NOMO-1 (cell line): ENCODE measurements at regions not wholly inside any gene's neighbourhood (a gene's known extent, or its start where the extent isn't known, plus 50 kb on each side); places are given as distances from the start of the nearest gene placed in this dataset.
A peak's percentile ranks its signal among the peaks of the same experiment; 100 is the strongest.

Experiments used
- DNase-seq, 2 experiments: peaks; one replicate each; lab custom pipeline; 2025; ENCODE audit not compliant: unreplicated experiment in 2 of 2; lab: John Stamatoyannopoulos, UW

GRCh38 chr18:8458546-8459215, 150.6 kb upstream of the RAB12 start:
- no peak for DNase-seq

- DNase-seq: no peak
Observed at GRCh38 chr18:8460748-8461147, 148.5 kb upstream of the RAB12 start.

- DNase-seq: no peak
Observed at GRCh38 chr18:8461544-8461943, 147.7 kb upstream of the RAB12 start.

DNA sequence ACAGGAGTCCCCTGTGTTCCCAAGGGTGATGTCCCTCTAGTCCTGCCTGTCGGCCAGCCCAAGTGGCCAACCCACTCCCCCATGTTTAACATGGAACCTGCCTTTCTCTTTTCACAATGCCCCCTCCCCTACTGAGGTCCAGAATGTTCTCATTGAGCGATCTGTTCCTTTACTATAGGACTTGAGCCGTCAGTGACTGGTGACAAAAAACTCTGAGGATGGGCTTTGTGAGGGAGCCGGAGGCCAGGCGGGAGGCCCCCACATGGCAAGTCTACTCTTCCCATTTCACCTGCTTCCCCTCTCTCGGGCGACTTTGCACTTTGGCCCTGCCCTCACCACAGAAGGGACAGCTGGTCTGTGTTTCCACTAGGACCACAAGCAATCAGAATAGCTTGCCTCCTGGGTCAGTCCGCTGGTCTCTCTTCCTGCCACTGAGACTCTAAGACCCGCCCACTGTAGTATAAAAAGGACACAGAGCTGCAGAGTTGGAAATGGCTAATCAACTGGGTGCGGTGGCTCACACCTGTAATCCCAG, 146.5 kb upstream of the RAB12 start:
- no peak for DNase-seq

- no peak for DNase-seq
Observed at GRCh38 chr18:8463791-8464190, 145.4 kb upstream of the RAB12 start.

GRCh38 chr18:8468191-8468590, 141.0 kb upstream of the RAB12 start:
- no peak for DNase-seq

DNA sequence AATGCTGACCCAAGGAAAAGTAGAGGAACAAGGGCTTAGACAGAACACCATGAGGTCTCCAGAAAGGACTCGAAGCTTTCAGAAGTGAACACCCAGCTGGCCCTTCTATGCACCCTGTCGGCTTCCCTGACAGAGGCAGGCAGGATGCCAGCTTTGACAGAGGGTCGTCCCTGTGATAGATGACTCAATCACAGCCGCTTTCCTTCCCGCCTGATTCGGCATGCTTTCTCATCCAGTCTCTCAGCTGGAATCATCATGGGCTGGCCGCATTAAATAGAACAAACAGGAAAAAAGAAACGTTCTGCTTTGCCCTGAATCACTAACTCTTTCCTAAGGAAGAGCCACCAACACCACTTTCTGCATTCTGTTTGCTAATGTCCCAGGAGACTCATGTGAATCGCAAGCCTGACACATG, 140.3 kb upstream of the RAB12 start:
- DNase-seq: no peak

DNA sequence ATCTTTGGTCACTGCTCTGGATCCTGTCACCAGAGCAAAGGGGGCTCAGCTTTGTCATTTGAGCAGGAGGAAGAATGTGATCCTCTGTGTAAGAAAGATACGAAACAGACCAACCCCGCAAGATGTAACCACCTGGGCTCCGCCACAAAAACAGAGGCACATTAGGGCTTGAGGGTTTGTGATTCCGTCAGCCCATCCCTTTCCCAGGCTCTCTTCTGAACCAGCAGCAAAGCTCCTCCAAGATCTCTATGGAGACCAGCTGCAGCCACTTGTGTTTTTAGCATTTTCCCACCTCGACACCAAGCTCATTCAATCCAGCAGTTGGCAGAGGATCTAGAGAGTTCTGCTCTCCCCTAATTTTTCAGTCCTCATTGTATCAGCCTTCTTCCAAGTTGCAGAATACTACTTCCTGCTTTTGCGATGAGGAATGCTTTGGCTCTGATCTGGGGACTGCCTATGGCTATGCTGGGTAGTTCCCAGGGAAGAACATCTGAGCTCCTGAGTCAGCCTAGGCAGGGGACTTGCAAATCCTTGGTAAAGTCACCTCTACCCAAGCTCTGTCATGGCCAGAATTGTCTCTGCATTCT, 139.6 kb upstream of the RAB12 start:
- no peak for DNase-seq

DNA sequence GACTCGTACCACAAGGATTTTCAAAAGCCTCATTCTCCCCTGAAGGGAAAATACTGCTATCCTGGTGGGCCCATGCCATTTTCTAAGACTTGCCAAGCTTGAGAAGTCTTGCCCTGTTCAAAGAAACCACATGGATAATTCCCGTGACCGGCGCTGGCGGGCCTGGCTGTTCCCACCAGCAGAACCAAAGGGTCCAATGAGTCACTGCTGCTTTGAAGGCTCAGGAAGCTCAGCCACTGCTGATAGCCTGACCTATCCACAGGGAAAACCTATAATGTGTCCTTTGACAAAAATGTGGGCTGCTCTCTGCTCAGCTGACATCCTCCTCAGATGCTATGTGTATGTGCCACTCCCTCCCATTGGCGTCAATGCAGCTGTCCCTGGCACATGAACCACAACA, 137.9 kb upstream of the RAB12 start:
- no peak for DNase-seq

DNA sequence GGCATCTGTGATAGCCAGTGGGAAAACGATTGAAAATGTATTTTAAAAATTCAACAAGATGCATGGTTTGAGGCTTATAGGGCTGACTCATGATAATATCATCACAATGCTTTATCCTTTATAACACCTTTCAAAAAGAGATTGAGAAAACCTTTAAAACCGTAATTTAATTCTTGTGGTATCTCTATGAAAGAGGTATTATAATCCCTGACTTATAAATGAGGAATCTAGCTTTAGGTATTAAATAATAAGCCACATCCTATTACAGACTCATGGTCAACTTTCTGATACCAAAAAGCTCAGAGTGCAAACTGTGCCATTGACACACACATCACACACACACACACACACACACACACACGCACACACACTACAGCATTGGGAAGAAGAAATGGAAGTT, 134.6 kb upstream of the RAB12 start:
- no peak for DNase-seq

DNA sequence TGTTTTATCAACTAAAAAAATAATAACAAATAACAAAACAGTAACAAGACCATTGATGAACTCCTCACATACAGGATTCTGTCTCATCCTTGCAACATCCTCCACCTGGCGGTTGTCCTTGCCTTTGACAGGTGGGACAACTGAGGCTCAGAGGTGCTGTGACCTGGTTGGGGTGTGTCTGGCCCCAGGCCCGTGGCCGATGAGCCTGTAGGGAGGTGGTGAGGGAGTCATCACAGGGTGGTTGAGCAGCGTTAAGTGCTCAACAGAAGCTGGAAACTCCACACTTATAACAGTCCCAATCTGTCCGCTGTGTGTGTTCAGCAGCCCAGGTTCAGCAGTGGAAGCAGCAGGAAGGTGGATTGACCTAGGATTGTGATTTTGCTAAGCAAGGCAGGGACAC, 131.6 kb upstream of the RAB12 start:
- DNase-seq: no peak

DNA sequence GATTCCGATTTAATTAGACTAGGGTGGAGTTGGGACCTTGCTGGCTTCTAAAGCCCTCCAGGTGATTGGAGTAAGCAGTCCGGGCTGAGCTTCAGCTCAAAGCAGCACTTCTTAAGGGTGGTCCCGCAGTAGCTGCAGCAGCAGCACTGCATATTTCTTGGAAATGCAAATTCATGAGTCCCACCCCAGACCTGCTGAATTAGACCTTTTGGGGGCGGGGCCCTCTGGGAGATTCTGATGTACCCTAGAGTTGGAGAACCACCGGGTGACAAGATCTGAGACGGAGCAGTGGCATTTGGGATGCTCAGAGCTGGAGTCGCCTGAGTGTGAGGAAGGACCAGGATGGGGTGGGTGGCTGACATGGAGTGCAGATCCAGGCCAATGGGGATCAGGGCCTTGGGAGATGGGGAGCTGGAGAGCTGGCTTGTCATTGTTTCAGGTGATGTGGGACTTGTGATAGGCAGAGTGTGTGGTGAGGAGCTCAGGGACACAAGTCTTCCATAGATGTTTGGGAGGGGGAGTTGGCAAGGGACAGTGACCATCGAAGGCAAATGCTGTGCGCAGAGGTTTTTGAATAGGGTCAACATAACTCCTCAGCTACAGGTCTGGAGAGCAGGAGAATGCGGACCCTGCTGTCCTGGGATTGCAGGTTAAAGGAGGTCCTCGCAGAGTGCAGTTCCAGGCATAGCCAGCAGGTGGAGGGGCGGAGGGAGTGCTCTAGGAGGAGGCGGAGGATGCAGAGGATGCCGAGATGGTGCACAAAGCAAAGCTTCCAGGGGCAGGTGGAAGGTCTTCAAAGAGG, 130.9 kb upstream of the RAB12 start:
- peak; percentile 6 to 18 for DNase-seq

DNA sequence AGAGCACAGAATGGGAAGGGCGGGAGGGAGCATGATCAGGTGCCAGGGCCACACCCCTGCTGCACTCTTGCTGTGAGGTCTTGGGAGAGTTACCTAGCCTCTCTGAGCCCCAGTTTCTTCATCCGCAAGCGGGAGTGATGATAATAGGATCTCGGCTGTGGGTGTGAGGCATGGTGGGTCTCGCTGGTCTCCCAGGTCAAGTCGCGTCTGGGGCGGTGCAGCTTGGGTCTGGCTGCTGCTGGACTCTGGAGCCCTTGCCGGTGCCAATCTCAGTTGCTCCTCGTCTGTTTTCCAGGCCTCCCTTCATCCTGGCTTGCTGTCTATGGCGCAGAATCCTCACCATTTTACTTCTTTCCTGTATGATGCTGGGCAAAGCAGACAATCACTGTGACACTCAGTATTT, 130.3 kb upstream of the RAB12 start:
- DNase-seq: no peak

DNA sequence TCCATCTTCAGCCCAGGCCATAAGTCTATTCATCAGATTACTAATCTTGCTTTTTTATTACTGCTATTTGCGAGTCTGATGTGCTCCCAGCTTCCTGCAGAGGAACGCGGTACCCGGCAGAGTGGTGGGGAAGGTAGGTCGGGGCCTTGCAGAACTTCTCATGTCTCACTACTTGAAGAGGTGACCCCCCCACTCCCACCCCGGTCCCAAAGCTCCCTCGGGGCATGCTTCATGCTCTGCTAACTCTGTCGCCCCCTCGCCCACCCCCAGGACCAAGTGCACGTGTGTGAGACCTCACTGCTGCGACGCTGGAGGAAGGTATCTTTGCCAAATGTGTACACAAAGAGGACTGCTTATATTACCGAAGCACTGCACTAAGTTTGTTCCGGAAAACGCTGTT, 129.4 kb upstream of the RAB12 start:
- no peak for DNase-seq

- DNase-seq: peak in 1 of 2 experiments; percentile 2
Observed at GRCh38 chr18:8480506-8481328, 128.5 kb upstream of the RAB12 start.

DNA sequence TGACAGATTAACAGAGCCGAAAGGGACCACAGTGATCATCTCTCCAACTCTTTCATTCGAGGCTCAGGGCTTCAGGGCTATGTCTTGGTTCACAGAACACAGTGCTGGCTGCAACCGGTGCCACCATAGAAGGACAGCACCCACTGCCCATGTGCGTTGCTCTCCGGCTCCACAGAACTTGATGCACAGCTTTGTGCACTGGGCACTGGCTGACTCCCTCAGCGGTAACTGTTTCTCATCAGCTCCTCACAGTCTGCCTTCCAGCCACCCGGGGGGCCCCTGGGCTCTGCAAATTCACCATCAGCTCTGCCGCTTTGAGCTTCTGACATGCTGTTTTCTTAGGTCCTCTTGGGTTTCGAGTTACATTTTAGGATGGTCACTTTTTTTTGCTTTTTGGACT, 124.3 kb upstream of the RAB12 start:
- no peak for DNase-seq

GRCh38 chr18:8489761-8490160, 119.5 kb upstream of the RAB12 start:
- DNase-seq: no peak

DNA sequence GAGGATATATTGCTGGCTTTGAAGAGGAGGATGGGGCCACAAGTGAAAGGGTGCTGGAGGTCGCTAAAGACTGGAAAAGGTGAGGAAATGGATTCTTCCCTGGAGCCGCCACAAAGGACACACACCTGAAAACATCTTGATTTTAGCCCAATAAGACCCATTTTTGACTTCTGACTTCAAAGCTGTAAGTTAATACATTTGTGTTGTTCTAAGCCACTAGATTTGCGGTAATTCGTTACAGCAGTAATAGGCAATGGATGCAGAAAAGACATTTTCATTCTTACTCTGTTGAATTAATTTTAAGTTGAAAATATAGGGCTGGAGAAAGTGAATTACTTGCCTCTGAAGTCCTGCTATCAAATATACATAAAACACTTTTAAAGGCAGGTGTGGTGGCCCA, 117.7 kb upstream of the RAB12 start:
- no peak for DNase-seq

GRCh38 chr18:8493141-8493540, 116.1 kb upstream of the RAB12 start:
- no peak for DNase-seq

DNA sequence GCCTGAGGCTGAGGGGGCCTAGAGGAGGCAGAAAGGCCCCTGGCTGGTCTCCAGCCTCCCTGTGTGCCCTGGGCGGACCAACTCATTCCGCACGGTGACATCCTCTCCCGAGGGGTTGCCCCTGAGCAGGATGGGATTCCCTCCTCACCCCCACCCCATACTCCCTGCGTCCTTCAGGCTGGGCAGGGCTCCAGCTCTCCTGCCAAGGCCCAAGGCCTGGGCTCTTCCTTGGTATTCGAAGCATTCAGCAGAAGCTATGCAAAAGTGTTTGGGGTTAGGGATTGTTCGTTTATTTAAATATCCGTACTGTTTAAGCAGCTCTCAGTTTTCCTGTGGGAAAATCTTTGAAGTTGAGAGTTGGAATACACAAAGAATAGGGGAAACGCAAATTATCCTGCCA, 113.1 kb upstream of the RAB12 start:
- no peak for DNase-seq

GRCh38 chr18:8498905-8499304, 110.3 kb upstream of the RAB12 start:
- no peak for DNase-seq
